ENCODE measurements at regions not wholly inside any gene's neighbourhood (a gene's known extent, or its start where the extent isn't known, plus 50 kb on each side); places are given as distances from the start of the nearest gene placed in this dataset.

- Mint-ChIP-seq H3K36me3 (ENCODE audit: low read depth) (no peaks in the 10 kb centered on the region), H3K4me3 (no peak overlapping the region), H3K27me3 (ENCODE audit: insufficient read depth) (no peaks in the 10 kb centered on the region), H3K27ac (no peak overlapping the region), H3K9me3 (no peaks in the 10 kb centered on the region), H3K4me1 (no peaks in the 10 kb centered on the region)
- H3K36me3 ChIP-seq (ENCODE audit: control insufficient read depth, insufficient read depth, low read length): no peaks in the 10 kb centered on the region
- no peak for DNase-seq
- no peaks in the 10 kb centered on the region for H3K4me1 ChIP-seq (ENCODE audit: control insufficient read depth, insufficient read depth, low read length)
- 78 to 92% methylated on average over 4 to 5 of the region's 5 CpGs for WGBS, 2 experiments (ENCODE audit: insufficient coverage in 1 of 2, insufficient read length in 1 of 2)
- no peak for TF ChIP-seq CTCF (conservative IDR thresholded peaks at IDR 0.05)
- no peaks in the 10 kb centered on the region for H3K27me3 ChIP-seq (ENCODE audit: control insufficient read depth, insufficient read depth, low read length, poor library complexity, severe bottlenecking)
- no peaks in the 10 kb centered on the region for H3K9me3 ChIP-seq (ENCODE audit: control insufficient read depth, low read length)
- peak overlapping the region; percentile 24 for H3K27ac ChIP-seq (ENCODE audit: low read depth, low read length)
- H3K9ac ChIP-seq (ENCODE audit: extremely low read depth, low read length, poor library complexity, severe bottlenecking): no peak overlapping the region
- no peak overlapping the region for H3K4me3 ChIP-seq (ENCODE audit: low read length)
Observed at GRCh38 chr13:22596171-22596863, 584.5 kb upstream of the SGCG start.

GRCh38 chr13:22599156-22599555, 581.6 kb upstream of the SGCG start:
- no peaks in the 10 kb centered on the region for H3K36me3 ChIP-seq (ENCODE audit: control insufficient read depth, insufficient read depth, low read length)
- Mint-ChIP-seq H3K27ac (no peak overlapping the region), H3K27me3 (ENCODE audit: insufficient read depth) (no peaks in the 10 kb centered on the region), H3K4me1 (no peaks in the 10 kb centered on the region), H3K4me3 (no peak overlapping the region), H3K9me3 (peaks cover 2% of the 10 kb centered on the region), H3K36me3 (ENCODE audit: low read depth) (no peaks in the 10 kb centered on the region)
- DNase-seq: no peak
- H3K4me1 ChIP-seq (ENCODE audit: control insufficient read depth, insufficient read depth, low read length): no peaks in the 10 kb centered on the region
- H3K27ac ChIP-seq (ENCODE audit: low read depth, low read length): no peak overlapping the region
- H3K4me3 ChIP-seq (ENCODE audit: low read length): no peak overlapping the region
- TF ChIP-seq CTCF (conservative IDR thresholded peaks at IDR 0.05): no peak
- H3K27me3 ChIP-seq (ENCODE audit: control insufficient read depth, insufficient read depth, low read length, poor library complexity, severe bottlenecking): no peaks in the 10 kb centered on the region
- H3K9me3 ChIP-seq (ENCODE audit: control insufficient read depth, low read length): no peaks in the 10 kb centered on the region
- H3K9ac ChIP-seq (ENCODE audit: extremely low read depth, low read length, poor library complexity, severe bottlenecking): no peak overlapping the region

GRCh38 chr13:22618002-22618401, 562.8 kb upstream of the SGCG start:
- peaks cover 8% of the 10 kb centered on the region for H3K9me3 ChIP-seq (ENCODE audit: control insufficient read depth, low read length)
- no peak for DNase-seq
- 89 to 96% methylated on average over 2 to 3 of the region's 3 CpGs for WGBS, 2 experiments (ENCODE audit: insufficient coverage in 1 of 2, insufficient read length in 1 of 2)

More at GRCh38 chr13:22618002-22618401, 562.8 kb upstream of the SGCG start:
- H3K27me3 ChIP-seq (ENCODE audit: control insufficient read depth, insufficient read depth, low read length, poor library complexity, severe bottlenecking): no peaks in the 10 kb centered on the region
- H3K27ac Mint-ChIP-seq: no peak overlapping the region
- H3K9me3 Mint-ChIP-seq: peaks cover 2% of the 10 kb centered on the region
- H3K4me1 Mint-ChIP-seq: no peaks in the 10 kb centered on the region
- H3K4me1 ChIP-seq (ENCODE audit: control insufficient read depth, insufficient read depth, low read length): no peaks in the 10 kb centered on the region
- no peak for TF ChIP-seq CTCF (conservative IDR thresholded peaks at IDR 0.05)
- H3K36me3 Mint-ChIP-seq (ENCODE audit: low read depth): no peaks in the 10 kb centered on the region
- no peak overlapping the region for H3K4me3 ChIP-seq (ENCODE audit: low read length)
- no peak overlapping the region for H3K9ac ChIP-seq (ENCODE audit: extremely low read depth, low read length, poor library complexity, severe bottlenecking)
- H3K27me3 Mint-ChIP-seq (ENCODE audit: insufficient read depth): no peaks in the 10 kb centered on the region
- no peaks in the 10 kb centered on the region for H3K36me3 ChIP-seq (ENCODE audit: control insufficient read depth, insufficient read depth, low read length)
- H3K27ac ChIP-seq (ENCODE audit: low read depth, low read length): no peak overlapping the region
- no peak overlapping the region for H3K4me3 Mint-ChIP-seq
